ENCODE measurements at regions not wholly inside any gene's neighbourhood (a gene's known extent, or its start where the extent isn't known, plus 50 kb on each side); places are given as distances from the start of the nearest gene placed in this dataset.

GRCh38 chr1:94741996-94742395, 78.2 kb upstream of the SLC44A3 start (continued):
- no peak for TF ChIP-seq REST (IDR thresholded peaks at IDR 0.05)
- no peak for TF ChIP-seq GABPA (IDR thresholded peaks at IDR 0.05 in 1 of 2, conservative IDR thresholded peaks at IDR 0.05 in 1 of 2)

- Histone ChIP-seq H3K9me3 (ENCODE audit: control insufficient read depth in 4 of 4, low read length in 3 of 4) (no peaks in the 10 kb centered on the region), H3K4me3 (ENCODE audit: low read depth in 1 of 3, low read length in 3 of 3) (no peak overlapping the region), H3K36me3 (ENCODE audit: control insufficient read depth in 4 of 4, insufficient read depth in 3 of 4, low read depth in 1 of 4, low read length in 3 of 4) (no peaks in the 10 kb centered on the region), H3K27me3 (ENCODE audit: control insufficient read depth in 4 of 4, insufficient read depth in 4 of 4, low read length in 3 of 4) (no peaks in the 10 kb centered on the region), H3K9ac (ENCODE audit: low read depth in 1 of 2, low read length in 2 of 2) (no peak overlapping the region), H3K27ac (ENCODE audit: low read depth in 1 of 2, low read length in 2 of 2) (no peak overlapping the region), H3K4me1 (ENCODE audit: control insufficient read depth in 4 of 4, insufficient read depth in 4 of 4, low read length in 3 of 4) (no peaks in the 10 kb centered on the region)
- DNase-seq (ENCODE audit: low spot score) = no peak
- WGBS = 68% methylated on average over 2 of the region's 2 CpGs
- TF ChIP-seq CTCF (IDR thresholded peaks at IDR 0.05; ENCODE audit: low read depth, low read length, missing input control) (no peak), YY1 (IDR thresholded peaks at IDR 0.05) (no peak), JUND (IDR thresholded peaks at IDR 0.05) (no peak), HNF4G (IDR thresholded peaks at IDR 0.05) (no peak), EGR1 (IDR thresholded peaks at IDR 0.05; ENCODE audit: low read depth in 2 of 2) (no peak), MAX (IDR thresholded peaks at IDR 0.05) (no peak), ZBTB33 (IDR thresholded peaks at IDR 0.05) (no peak)
Observed at GRCh38 chr1:94741510-94741909, 78.6 kb upstream of the SLC44A3 start.

- Histone ChIP-seq H3K9me3 (ENCODE audit: control insufficient read depth in 4 of 4, low read length in 3 of 4) (no peaks in the 10 kb centered on the region), H3K4me1 (ENCODE audit: control insufficient read depth in 4 of 4, insufficient read depth in 4 of 4, low read length in 3 of 4) (no peaks in the 10 kb centered on the region), H3K36me3 (ENCODE audit: control insufficient read depth in 4 of 4, insufficient read depth in 3 of 4, low read depth in 1 of 4, low read length in 3 of 4) (no peaks in the 10 kb centered on the region), H3K27me3 (ENCODE audit: control insufficient read depth in 4 of 4, insufficient read depth in 4 of 4, low read length in 3 of 4) (no peaks in the 10 kb centered on the region), H3K27ac (ENCODE audit: low read depth in 1 of 2, low read length in 2 of 2) (no peak overlapping the region), H3K9ac (ENCODE audit: low read depth in 1 of 2, low read length in 2 of 2) (no peak overlapping the region), H3K4me3 (ENCODE audit: low read depth in 1 of 3, low read length in 3 of 3) (no peak overlapping the region)
- DNase-seq (ENCODE audit: low spot score) = no peak
- 73% methylated on average over 7 of the region's 7 CpGs for WGBS
- TF ChIP-seq ZBTB33 (IDR thresholded peaks at IDR 0.05) (no peak), GABPA (IDR thresholded peaks at IDR 0.05 in 1 of 2, conservative IDR thresholded peaks at IDR 0.05 in 1 of 2) (no peak), YY1 (IDR thresholded peaks at IDR 0.05) (no peak), HNF4G (IDR thresholded peaks at IDR 0.05) (no peak), FOXA2 (IDR thresholded peaks at IDR 0.05) (no peak), ATF3 (IDR thresholded peaks at IDR 0.05) (no peak), EGR1 (IDR thresholded peaks at IDR 0.05; ENCODE audit: low read depth in 2 of 2) (no peak), HNF4A (conservative IDR thresholded peaks at IDR 0.05) (no peak), JUND (IDR thresholded peaks at IDR 0.05) (no peak), MAX (IDR thresholded peaks at IDR 0.05) (no peak), RAD21 (IDR thresholded peaks at IDR 0.05) (no peak), CTCF (IDR thresholded peaks at IDR 0.05; ENCODE audit: low read depth, low read length, missing input control) (no peak), NR2F2 (IDR thresholded peaks at IDR 0.05) (no peak), TAF1 (conservative IDR thresholded peaks at IDR 0.05) (no peak), SP1 (IDR thresholded peaks at IDR 0.05) (no peak)
Observed at GRCh38 chr1:94739521-94740061, 80.6 kb upstream of the SLC44A3 start.

Data from liver (tissue), 8 donors.